Ovary (tissue), 7 donors: ENCODE measurements at regions not wholly inside any gene's neighbourhood (a gene's known extent, or its start where the extent isn't known, plus 50 kb on each side); places are given as distances from the start of the nearest gene placed in this dataset.

Source experiments
- DNase-seq, 5 donors: peaks; one replicate each; pipeline ENCODE4 v3.0.0-alpha.2; 2019 to 2020
- H3K27ac ChIP-seq, 2 donors: fragments of 200-600 bp; one replicate each; pipeline versions ENCODE4 v1.5.1 to v1.8.0; 2019 to 2022
- H3K27me3 ChIP-seq: fragments of 200-600 bp; one replicate; pipeline ENCODE4 v1.8.0; 2022
- H3K36me3 ChIP-seq: fragments of 200-600 bp; sonication (generic); one replicate; pipeline ENCODE4 v1.5.1; 2019
- H3K4me1 ChIP-seq: one replicate; pipeline ENCODE4 v1.8.1; 2013; ENCODE audit warnings: mild to moderate bottlenecking, moderate library complexity; ENCODE audit not compliant: insufficient read depth
- H3K4me3 ChIP-seq: fragments of 200-600 bp; sonication (generic); one replicate; pipeline ENCODE4 v1.5.1; 2017
- H3K9me3 ChIP-seq, 2 donors: fragments of 200-600 bp in 1 of 2; sonication (generic) in 1 of 2; one replicate each; pipeline versions ENCODE4 v1.5.1 to v1.8.1; 2013 to 2019; ENCODE audit warnings: mild to moderate bottlenecking in 1 of 2, moderate library complexity in 1 of 2
- EP300 ChIP-seq: sonication (generic); formaldehyde crosslinking; IDR thresholded peaks from one replicate; pipeline ENCODE4 v1.6.1; 2017; ENCODE audit warnings: antibody characterized with exemption
- POLR2A ChIP-seq: fragments of 450-650 bp; IDR thresholded peaks from one replicate; pipeline ENCODE4 v1.6.1; 2017; ENCODE audit warnings: antibody characterized with exemption, mild to moderate bottlenecking, moderate library complexity
- WGBS, 3 donors: extraction: QIAGEN DNeasy Blood & Tissue Kit in 1 of 3; methylation state at CpG; one replicate each; pipeline versions ENCODE4 v1.1.5 to v1.1.7; 2013 to 2017; 5-methylcytosine and 5-hydroxymethylcytosine counted together
- intact Hi-C, 4 donors: fragments of 100-400 bp; cut with DNase I; formaldehyde crosslinking; loops; one replicate each; pipeline versions ENCODE4 v1.11.0 to v1.15.1; 2022 to 2023
- TF ChIP-seq, protein P1 (sequence below), 3 donors: fragments of 450-650 bp in 2 of 3; fragments of 200-600 bp in 1 of 3; IDR thresholded peaks; one replicate each; pipeline versions ENCODE4 v1.5.1 to v1.8.0; 2016 to 2022; ENCODE audit warnings: antibody characterized with exemption in 3 of 3, mild to moderate bottlenecking in 1 of 3
- donor health status: DM: no; HTN: no; CAD: no; lungs with moderate emphysema.
- donor health status: DM: no; HTN: no; CAD: no.
- donor health status: Bipolar disorder and iron deficiency.
- donor health status: DM: no; HTN: no; CAD: no.
- donor health status: DM: yes; HTN: yes; CAD: no.

DNA sequence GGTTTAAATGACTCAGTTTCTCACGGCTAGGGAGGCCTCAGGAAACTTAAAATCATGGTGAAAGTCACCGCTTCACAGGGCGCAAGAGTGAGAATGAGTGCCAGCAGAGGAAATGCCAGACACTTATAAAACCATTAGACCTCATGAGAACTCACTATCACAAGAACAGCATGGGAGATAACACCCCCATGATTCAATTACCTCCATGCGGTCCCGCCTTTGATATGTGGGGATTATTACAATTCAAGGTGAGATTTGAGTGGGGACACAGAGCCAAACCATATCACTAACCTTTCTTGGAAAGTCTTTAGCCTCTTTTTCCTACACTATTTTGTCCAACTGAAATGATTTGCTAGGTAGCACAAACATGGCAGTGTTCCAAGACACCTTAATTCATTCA is 533.9 kb upstream of the NUDT12 start:
- no peak overlapping the region for H3K4me3 ChIP-seq
- TF ChIP-seq EP300 (no peak), POLR2A (no peak)
- TF ChIP-seq, protein P1, sequence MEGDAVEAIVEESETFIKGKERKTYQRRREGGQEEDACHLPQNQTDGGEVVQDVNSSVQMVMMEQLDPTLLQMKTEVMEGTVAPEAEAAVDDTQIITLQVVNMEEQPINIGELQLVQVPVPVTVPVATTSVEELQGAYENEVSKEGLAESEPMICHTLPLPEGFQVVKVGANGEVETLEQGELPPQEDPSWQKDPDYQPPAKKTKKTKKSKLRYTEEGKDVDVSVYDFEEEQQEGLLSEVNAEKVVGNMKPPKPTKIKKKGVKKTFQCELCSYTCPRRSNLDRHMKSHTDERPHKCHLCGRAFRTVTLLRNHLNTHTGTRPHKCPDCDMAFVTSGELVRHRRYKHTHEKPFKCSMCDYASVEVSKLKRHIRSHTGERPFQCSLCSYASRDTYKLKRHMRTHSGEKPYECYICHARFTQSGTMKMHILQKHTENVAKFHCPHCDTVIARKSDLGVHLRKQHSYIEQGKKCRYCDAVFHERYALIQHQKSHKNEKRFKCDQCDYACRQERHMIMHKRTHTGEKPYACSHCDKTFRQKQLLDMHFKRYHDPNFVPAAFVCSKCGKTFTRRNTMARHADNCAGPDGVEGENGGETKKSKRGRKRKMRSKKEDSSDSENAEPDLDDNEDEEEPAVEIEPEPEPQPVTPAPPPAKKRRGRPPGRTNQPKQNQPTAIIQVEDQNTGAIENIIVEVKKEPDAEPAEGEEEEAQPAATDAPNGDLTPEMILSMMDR (IDR thresholded peaks at IDR 0.05) = no peak

DNA sequence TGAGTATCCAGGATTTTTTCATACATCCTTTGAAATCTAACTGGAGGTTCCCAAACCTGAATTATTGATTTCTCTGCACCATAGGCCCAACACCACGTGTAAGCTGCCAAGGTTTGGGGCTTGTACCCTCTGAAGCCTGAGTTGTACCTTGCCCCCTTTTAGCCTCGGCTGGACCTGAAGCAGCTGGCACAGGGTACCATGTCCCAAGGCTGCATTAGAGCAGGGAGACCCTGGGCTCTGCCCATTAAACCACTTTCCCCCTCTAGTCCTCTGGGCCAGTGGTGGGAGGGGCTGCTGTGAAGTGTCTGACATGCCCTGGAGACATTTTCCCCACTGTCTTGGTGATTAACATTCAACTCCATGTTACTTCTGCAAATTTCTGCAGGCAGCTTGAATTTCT is 532.9 kb upstream of the NUDT12 start:
- intact Hi-C loops = no loop called here
- no peak for TF ChIP-seq EP300
- TF ChIP-seq, protein P1 (IDR thresholded peaks at IDR 0.05) = no peak
- TF ChIP-seq POLR2A = no peak
- WGBS, 3 donors = 88 to 89% (median 88%) methylated on average over 2 of the region's 2 CpGs
- H3K36me3 ChIP-seq = no peaks in the 10 kb centered on the region
- H3K27ac ChIP-seq = no peak overlapping the region
- H3K9me3 ChIP-seq = no peaks in the 10 kb centered on the region
- no peak overlapping the region for H3K4me3 ChIP-seq
- H3K27me3 ChIP-seq = no peaks in the 10 kb centered on the region
- no peaks in the 10 kb centered on the region for H3K4me1 ChIP-seq
- DNase-seq = no peak

More for the DNA sequence above, 533.9 kb upstream of the NUDT12 start:
- Histone ChIP-seq H3K9me3 (no peaks in the 10 kb centered on the region), H3K36me3 (no peaks in the 10 kb centered on the region), H3K27me3 (no peaks in the 10 kb centered on the region), H3K27ac (no peak overlapping the region), H3K4me1 (no peaks in the 10 kb centered on the region)
- DNase-seq = no peak
- 90 to 96% (median 95%) methylated on average over 5 of the region's 5 CpGs for WGBS, 3 donors
- intact Hi-C loops = no loop called here

DNA sequence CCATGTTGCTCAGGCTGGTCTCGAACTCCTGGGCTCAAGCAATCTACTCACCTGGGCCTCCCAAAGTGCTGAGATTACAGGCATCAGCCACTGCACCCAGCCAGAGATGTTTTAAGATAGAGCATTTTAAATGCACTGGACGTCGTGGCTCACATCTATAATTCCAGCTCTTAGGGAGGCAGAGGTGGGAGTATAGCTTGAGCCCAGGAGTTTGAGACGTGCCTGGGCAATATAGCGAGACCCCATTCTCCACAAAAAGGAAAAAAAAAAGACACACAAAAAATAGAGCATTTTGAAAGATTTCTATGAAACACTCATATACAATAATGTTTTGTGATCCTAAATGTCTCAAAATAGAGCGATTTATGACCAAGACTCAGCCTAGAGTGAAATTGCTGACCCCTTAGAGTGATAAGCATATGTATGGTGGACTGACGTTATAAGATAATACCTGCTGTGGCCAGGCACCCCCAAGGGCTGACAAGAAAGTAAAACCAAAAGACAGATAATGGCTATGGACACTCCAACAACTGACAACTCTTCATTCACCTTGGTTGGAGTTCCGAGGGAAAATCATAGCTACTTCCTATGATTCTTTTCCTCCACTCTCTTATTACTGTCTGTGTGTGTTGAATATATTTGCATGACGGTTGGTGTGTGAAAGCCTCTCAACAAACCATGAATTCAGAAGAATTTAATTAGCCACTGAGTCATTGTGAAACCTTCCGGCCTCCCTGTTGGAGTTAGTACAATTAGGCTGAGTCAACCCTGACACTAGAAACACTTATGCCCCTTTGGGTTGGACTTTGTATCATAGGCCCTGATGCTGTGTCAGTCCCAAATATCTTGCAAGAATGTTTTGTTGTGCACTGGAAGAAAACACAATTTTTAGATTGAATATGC is 526.5 kb upstream of the NUDT12 start:
- no peaks in the 10 kb centered on the region for H3K9me3 ChIP-seq
- H3K27me3 ChIP-seq = no peaks in the 10 kb centered on the region
- no peak overlapping the region for H3K27ac ChIP-seq
- H3K36me3 ChIP-seq = no peaks in the 10 kb centered on the region
- H3K4me1 ChIP-seq = no peaks in the 10 kb centered on the region
- intact Hi-C loops = no loop called here
- DNase-seq = no peak
- 91 to 94% (median 93%) methylated on average over 10 of the region's 10 CpGs for WGBS, 3 donors
- no peak overlapping the region for H3K4me3 ChIP-seq
- TF ChIP-seq EP300 (no peak), POLR2A (no peak)
- TF ChIP-seq, protein P1 (IDR thresholded peaks at IDR 0.05) = no peak

DNA sequence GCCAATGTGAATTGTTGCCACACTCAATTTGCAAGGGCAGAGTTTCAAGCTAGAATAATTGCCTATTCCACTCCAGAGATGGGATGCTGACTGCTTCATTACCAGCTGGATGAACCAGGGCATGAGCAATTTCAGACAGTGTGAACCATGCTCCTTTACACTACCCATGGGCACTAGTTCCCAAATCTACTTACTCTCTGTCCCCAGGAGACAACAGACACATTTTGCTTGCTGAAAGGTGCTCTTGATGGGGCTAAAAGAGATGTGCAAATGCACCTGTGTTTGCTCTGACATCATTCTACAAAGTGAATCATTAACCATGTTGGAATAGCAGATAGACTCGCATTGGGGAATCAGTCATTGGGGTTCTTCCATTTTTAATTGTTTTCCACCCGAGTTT is 522.3 kb upstream of the NUDT12 start:
- H3K4me1 ChIP-seq = no peaks in the 10 kb centered on the region
- intact Hi-C loops = no loop called here
- no peak overlapping the region for H3K4me3 ChIP-seq
- no peak overlapping the region for H3K27ac ChIP-seq
- 86 to 98% (median 88%) methylated on average over 2 of the region's 2 CpGs for WGBS, 3 donors
- no peaks in the 10 kb centered on the region for H3K36me3 ChIP-seq
- no peak for DNase-seq
- no peaks in the 10 kb centered on the region for H3K9me3 ChIP-seq
- TF ChIP-seq, protein P1 (IDR thresholded peaks at IDR 0.05) = no peak
- no peak for TF ChIP-seq EP300
- H3K27me3 ChIP-seq = no peaks in the 10 kb centered on the region
